ENCODE measurements at regions not wholly inside any gene's neighbourhood (a gene's known extent, or its start where the extent isn't known, plus 50 kb on each side); places are given as distances from the start of the nearest gene placed in this dataset.

- TF ChIP-seq EZH2 (IDR thresholded peaks at IDR 0.05; ENCODE audit: borderline replicate concordance, insufficient read depth, low read depth, low read length, poor library complexity, severe bottlenecking) (no peak), CTCF (IDR thresholded peaks at IDR 0.05) (no peak)
Observed at GRCh38 chr1:177464686-177465085, 293.9 kb downstream of the BRINP2 start.

All from B cell (primary cell).